ENCODE measurements at regions not wholly inside any gene's neighbourhood (a gene's known extent, or its start where the extent isn't known, plus 50 kb on each side); places are given as distances from the start of the nearest gene placed in this dataset.

DNA sequence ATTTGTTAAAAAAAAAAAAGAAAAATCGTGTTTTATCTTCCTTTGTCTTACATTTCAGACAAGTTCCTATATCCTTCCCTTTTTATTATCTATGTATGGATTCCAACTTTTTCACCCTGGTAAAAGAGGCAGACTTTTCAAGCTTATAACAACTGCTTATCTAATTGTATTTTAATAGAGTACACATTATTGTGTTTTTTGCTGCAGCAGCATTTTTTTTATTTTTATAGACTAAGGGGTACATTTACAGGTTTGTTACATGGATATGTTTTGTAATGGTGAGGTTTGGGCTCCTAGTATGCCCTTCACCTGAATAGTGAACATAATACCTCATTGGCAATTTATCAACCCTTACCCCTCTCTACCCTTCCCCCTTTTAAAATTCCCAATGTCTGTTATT lies 195.0 kb upstream of the RGMB start:
- no peak for TF ChIP-seq JUND (IDR thresholded peaks at IDR 0.05; ENCODE audit: low read depth)
- in situ Hi-C loops (cut with HindIII; ENCODE audit: low pct_unique_long_range_greater_than_20kb, low sequenced_read_pairs): no loop called here

DNA sequence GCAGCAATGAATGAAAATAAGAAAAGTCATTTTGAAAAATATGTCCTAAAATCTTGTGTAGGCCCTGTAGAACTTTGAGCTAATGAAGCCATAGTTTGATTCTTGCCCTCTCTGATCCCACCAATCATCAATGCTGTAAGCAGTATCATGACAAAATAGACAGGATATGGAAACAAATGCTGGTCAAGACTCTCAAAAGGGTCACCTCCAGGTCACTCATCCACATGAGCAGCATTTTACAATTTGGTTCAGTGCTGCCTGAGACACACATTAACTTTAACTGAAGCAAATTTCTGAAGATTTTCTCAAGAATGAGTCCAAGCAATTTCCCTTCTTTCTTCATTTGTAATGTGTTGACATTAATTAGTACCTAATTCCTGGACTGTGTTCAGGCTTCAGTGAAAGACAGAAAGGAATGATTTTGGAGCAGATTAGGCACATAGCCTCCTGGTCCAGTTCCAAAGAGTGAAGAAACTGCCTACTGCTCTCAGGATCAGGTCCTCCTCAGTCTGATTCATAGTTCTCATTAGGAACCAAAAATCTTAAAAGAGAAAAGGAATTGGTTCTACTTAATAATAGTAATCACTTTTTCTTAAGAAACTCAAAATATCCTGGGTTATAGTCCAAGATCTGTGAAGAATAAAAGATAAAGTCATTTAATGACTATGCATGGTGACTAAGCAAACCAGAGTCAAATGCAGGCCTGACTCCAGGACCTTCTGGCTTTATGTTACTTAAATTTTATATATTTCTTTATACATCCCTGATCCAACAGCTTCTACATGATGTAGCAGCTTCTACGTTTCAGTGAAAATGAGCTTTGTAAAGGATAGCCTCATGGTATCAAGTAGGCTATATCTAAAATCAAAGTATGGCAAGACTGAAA lies 192.1 kb upstream of the RGMB start:
- in situ Hi-C loops (cut with HindIII; ENCODE audit: low pct_unique_long_range_greater_than_20kb, low sequenced_read_pairs): no loop called here
- DNase-seq (ENCODE audit: low read depth in 1 of 2, low spot score in 1 of 2): no peak
- TF ChIP-seq JUND (IDR thresholded peaks at IDR 0.05; ENCODE audit: low read depth): no peak

More for the DNA sequence above, 195.0 kb upstream of the RGMB start:
- DNase-seq (ENCODE audit: low read depth in 1 of 2, low spot score in 1 of 2): no peak

DNA sequence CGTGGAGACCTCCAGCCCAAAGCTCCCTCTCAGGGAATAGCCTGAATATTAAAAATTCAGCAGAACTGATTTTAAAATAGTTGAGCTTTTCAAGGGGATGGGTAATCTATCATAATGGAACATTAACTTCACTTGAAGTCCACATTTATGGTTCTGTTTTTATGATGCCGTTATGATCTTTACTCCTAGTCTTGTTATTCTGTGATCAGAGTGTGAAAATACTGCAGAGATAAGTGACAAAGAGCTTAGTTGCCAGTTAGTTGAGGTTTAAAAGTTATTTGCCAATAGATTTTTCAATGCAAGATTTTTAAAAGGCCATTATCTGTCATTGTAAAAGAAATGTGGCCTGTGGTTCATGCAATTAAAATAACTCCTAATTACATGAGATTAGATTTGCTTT lies 189.9 kb upstream of the RGMB start:
- TF ChIP-seq JUND (IDR thresholded peaks at IDR 0.05; ENCODE audit: low read depth): no peak
- in situ Hi-C loops (cut with HindIII; ENCODE audit: low pct_unique_long_range_greater_than_20kb, low sequenced_read_pairs): no loop called here
- no peak for DNase-seq (ENCODE audit: low read depth in 1 of 2, low spot score in 1 of 2)

DNA sequence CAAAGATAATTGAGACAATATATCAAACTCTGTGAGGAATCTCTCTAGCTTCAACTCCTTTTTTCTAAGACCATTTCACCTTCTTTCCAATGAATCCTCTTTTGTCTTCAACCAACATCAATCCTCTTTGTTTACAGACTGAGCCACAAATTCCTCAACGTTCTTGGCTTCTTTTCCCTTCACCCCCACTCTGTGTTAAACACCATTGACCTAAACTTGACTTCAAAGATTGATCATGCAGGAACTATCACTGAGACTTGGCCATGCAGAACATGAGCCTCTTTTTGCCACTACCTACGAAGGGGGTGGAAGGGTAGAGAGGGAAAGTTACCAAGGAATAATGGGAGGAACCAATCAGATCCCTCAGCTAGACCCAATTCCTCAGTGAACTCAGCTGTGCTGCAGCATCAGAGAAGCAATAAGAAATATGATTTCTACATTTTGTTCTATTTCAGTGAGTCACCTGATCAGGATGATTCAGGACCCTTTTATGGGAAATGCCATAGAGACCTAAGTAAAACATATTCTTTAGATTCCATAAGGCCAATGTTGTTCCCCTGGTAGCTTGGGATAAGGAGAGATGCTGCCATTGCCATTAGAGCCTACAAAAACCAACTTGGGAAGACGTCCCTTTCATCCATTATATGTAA lies 187.7 kb upstream of the RGMB start:
- no peak for TF ChIP-seq JUND (IDR thresholded peaks at IDR 0.05; ENCODE audit: low read depth)

GRCh38 chr5:98586581-98586980 lies 186.9 kb upstream of the RGMB start:
- DNase-seq (ENCODE audit: low read depth in 1 of 2, low spot score in 1 of 2): no peak
- no peak for TF ChIP-seq JUND (IDR thresholded peaks at IDR 0.05; ENCODE audit: low read depth)
- in situ Hi-C loops (cut with HindIII; ENCODE audit: low pct_unique_long_range_greater_than_20kb, low sequenced_read_pairs): no loop called here

More for the DNA sequence above, 187.7 kb upstream of the RGMB start:
- in situ Hi-C loops (cut with HindIII; ENCODE audit: low pct_unique_long_range_greater_than_20kb, low sequenced_read_pairs): no loop called here
- DNase-seq (ENCODE audit: low read depth in 1 of 2, low spot score in 1 of 2): no peak

GRCh38 chr5:98587166-98587565 lies 186.3 kb upstream of the RGMB start:
- no peak for TF ChIP-seq JUND (IDR thresholded peaks at IDR 0.05; ENCODE audit: low read depth)
- in situ Hi-C loops (cut with HindIII; ENCODE audit: low pct_unique_long_range_greater_than_20kb, low sequenced_read_pairs): no loop called here
- no peak for DNase-seq (ENCODE audit: low read depth in 1 of 2, low spot score in 1 of 2)

GRCh38 chr5:98588215-98588614 lies 185.2 kb upstream of the RGMB start:
- DNase-seq (ENCODE audit: low read depth in 1 of 2, low spot score in 1 of 2): no peak
- no peak for TF ChIP-seq JUND (IDR thresholded peaks at IDR 0.05; ENCODE audit: low read depth)
- in situ Hi-C loops (cut with HindIII; ENCODE audit: low pct_unique_long_range_greater_than_20kb, low sequenced_read_pairs): no loop called here

GRCh38 chr5:98593418-98593817 lies 180.0 kb upstream of the RGMB start:
- no peak for DNase-seq (ENCODE audit: low read depth in 1 of 2, low spot score in 1 of 2)
- no peak for TF ChIP-seq JUND (IDR thresholded peaks at IDR 0.05; ENCODE audit: low read depth)
- in situ Hi-C loops (cut with HindIII; ENCODE audit: low pct_unique_long_range_greater_than_20kb, low sequenced_read_pairs): no loop called here

GRCh38 chr5:98594098-98594497 lies 179.4 kb upstream of the RGMB start:
- in situ Hi-C loops (cut with HindIII; ENCODE audit: low pct_unique_long_range_greater_than_20kb, low sequenced_read_pairs): no loop called here
- no peak for TF ChIP-seq JUND (IDR thresholded peaks at IDR 0.05; ENCODE audit: low read depth)
- no peak for DNase-seq (ENCODE audit: low read depth in 1 of 2, low spot score in 1 of 2)

GRCh38 chr5:98599016-98599415 lies 174.4 kb upstream of the RGMB start:
- TF ChIP-seq JUND (IDR thresholded peaks at IDR 0.05; ENCODE audit: low read depth): no peak
- in situ Hi-C loops (cut with HindIII; ENCODE audit: low pct_unique_long_range_greater_than_20kb, low sequenced_read_pairs): no loop called here
- DNase-seq (ENCODE audit: low read depth in 1 of 2, low spot score in 1 of 2): no peak

- in situ Hi-C loops (cut with HindIII; ENCODE audit: low pct_unique_long_range_greater_than_20kb, low sequenced_read_pairs): no loop called here
- no peak for TF ChIP-seq JUND (IDR thresholded peaks at IDR 0.05; ENCODE audit: low read depth)
These were observed 170.8 kb upstream of the RGMB start for GRCh38 chr5:98602534-98603112.

DNA sequence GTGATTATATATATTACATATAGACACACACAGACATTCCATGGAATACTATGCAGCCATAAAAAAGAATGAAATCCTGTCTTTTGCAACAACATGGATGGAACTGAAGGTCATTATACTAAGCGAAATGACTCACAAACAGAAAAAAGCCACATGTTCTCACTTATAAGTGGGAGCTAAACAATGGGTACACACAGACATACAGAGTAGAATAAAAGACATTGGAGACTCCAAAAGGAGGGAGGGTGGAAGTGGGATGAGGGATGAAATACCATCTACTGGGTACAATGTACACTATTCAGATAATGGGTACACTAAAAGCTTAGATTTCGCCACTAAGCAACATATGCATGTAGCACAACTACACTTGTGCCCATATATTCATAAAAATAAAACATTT lies 170.0 kb upstream of the RGMB start:
- in situ Hi-C loops (cut with HindIII; ENCODE audit: low pct_unique_long_range_greater_than_20kb, low sequenced_read_pairs): no loop called here
- no peak for DNase-seq (ENCODE audit: low read depth in 1 of 2, low spot score in 1 of 2)
- TF ChIP-seq JUND (IDR thresholded peaks at IDR 0.05; ENCODE audit: low read depth): no peak

More at GRCh38 chr5:98602534-98603112, 170.8 kb upstream of the RGMB start:
- peak in 1 of 2 experiments; percentile 34 for DNase-seq (ENCODE audit: low read depth in 1 of 2, low spot score in 1 of 2)

DNA sequence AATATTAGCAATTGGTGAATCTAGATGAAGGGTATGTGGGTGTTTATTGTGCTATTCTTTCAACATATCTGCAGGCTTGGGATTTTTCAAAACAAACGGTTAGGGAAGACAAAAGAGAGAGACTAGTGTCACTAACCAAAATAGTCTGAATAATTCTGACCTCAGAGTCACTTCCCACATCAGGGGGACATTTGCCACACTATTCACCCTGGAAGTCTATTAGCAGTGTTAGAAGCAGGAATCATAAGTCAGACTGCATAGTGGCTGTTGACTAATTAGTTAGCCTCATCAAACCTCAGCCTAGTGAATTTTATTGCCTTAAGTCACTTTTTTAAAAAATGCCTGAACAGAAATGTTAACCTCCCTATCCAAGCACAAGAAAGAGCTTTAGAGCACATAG lies 169.2 kb upstream of the RGMB start:
- no peak for TF ChIP-seq JUND (IDR thresholded peaks at IDR 0.05; ENCODE audit: low read depth)
- in situ Hi-C loops (cut with HindIII; ENCODE audit: low pct_unique_long_range_greater_than_20kb, low sequenced_read_pairs): no loop called here
- DNase-seq (ENCODE audit: low read depth in 1 of 2, low spot score in 1 of 2): no peak

All from T47D (cell line).